ENCODE measurements at regions not wholly inside any gene's neighbourhood (a gene's known extent, or its start where the extent isn't known, plus 50 kb on each side); places are given as distances from the start of the nearest gene placed in this dataset.

DNA sequence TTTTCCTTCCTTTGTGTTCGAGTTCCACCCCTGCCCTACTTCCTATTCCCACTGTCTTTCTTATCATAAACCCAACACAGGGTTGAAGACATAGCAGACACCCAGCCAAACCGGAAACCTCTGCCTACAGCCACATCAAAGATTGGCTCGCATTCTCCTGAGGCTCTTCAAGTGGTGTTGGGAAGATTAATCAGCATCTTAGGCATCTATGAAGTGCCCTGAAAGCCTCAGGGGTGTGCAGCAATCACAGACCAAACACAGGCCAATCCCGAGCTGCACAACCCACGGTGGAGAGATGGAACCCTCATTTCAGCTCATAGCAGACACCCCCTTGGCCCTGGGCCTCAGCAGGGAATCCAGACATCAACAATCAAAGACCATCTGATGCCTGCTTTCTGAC is 255.9 kb downstream of the XXYLT1 start:
- H3K27ac ChIP-seq (ENCODE audit: low read length): no peak overlapping the region

GRCh38 chr3:195017151-195017550 is 253.8 kb downstream of the XXYLT1 start:
- H2AFZ ChIP-seq (ENCODE audit: low read length): no peak overlapping the region
- no peaks in the 10 kb centered on the region for H3K36me3 ChIP-seq (ENCODE audit: insufficient read depth, low read length)
- no peaks in the 10 kb centered on the region for H3K4me1 ChIP-seq (ENCODE audit: low read length)
- no peaks in the 10 kb centered on the region for H4K20me1 ChIP-seq (ENCODE audit: insufficient read depth, low read depth, low read length)
- H3K4me3 ChIP-seq (ENCODE audit: low read length): no peak overlapping the region
- H3K27ac ChIP-seq (ENCODE audit: low read length): no peak overlapping the region
- H3K27me3 ChIP-seq (ENCODE audit: low read length): peaks cover 5% of the 10 kb centered on the region; the same call in 1 of the 2 replicates
- H3K9me2 ChIP-seq (replicated peaks; ENCODE audit: insufficient read depth, low read length): no peaks in the 10 kb centered on the region
- DNase-seq: no peak
- H3K9ac ChIP-seq (ENCODE audit: low read length): no peak overlapping the region
- H3K79me2 ChIP-seq (ENCODE audit: low read length): no peaks in the 10 kb centered on the region
- no peaks in the 10 kb centered on the region for H3K9me3 ChIP-seq (ENCODE audit: low read length)
- H3K4me2 ChIP-seq (ENCODE audit: low read depth, low read length, poor library complexity, severe bottlenecking): no peak overlapping the region

More for the DNA sequence above, 255.9 kb downstream of the XXYLT1 start:
- no peak overlapping the region for H3K4me2 ChIP-seq (ENCODE audit: low read depth, low read length, poor library complexity, severe bottlenecking)
- 0 out of 2 replicates have a peak, but pooled peaks cover 2% of the 10 kb centered on the region for H3K27me3 ChIP-seq (ENCODE audit: low read length)
- no peaks in the 10 kb centered on the region for H4K20me1 ChIP-seq (ENCODE audit: insufficient read depth, low read depth, low read length)
- H3K4me3 ChIP-seq (ENCODE audit: low read length): no peak overlapping the region
- no peaks in the 10 kb centered on the region for H3K9me3 ChIP-seq (ENCODE audit: low read length)
- H3K36me3 ChIP-seq (ENCODE audit: insufficient read depth, low read length): no peaks in the 10 kb centered on the region
- no peak overlapping the region for H3K9ac ChIP-seq (ENCODE audit: low read length)
- no peak for DNase-seq
- no peaks in the 10 kb centered on the region for H3K79me2 ChIP-seq (ENCODE audit: low read length)
- no peaks in the 10 kb centered on the region for H3K4me1 ChIP-seq (ENCODE audit: low read length)
- no peaks in the 10 kb centered on the region for H3K9me2 ChIP-seq (replicated peaks; ENCODE audit: insufficient read depth, low read length)
- H2AFZ ChIP-seq (ENCODE audit: low read length): no peak overlapping the region
